HAP-1 (cell line): ENCODE measurements at regions not wholly inside any gene's neighbourhood (a gene's known extent, or its start where the extent isn't known, plus 50 kb on each side); places are given as distances from the start of the nearest gene placed in this dataset.

ENCODE experiments used
- DNase-seq, 2 experiments: peaks; one replicate each; pipeline ENCODE4 v3.0.0-alpha.2; 2016 to 2020; ENCODE audit warnings: low spot score in 2 of 2
- H3K27me3 ChIP-seq: fragments of 250-450 bp; sonication (Bioruptor Pico); 2 replicates; pipeline ENCODE4 v1.5.1; 2020; ENCODE audit warnings: low read depth, mild to moderate bottlenecking, moderate library complexity
- H3K36me3 ChIP-seq: fragments of 250-450 bp; sonication (Bioruptor Pico); replicated peaks from 2 replicates; pipeline ENCODE4 v1.5.1; 2020; ENCODE audit warnings: mild to moderate bottlenecking
- H3K4me1 ChIP-seq: fragments of 250-450 bp; sonication (Bioruptor Pico); 2 replicates; pipeline ENCODE4 v1.5.1; 2020; ENCODE audit warnings: mild to moderate bottlenecking
- H3K4me3 ChIP-seq: fragments of 250-450 bp; sonication (Bioruptor Pico); 2 replicates; pipeline ENCODE4 v1.5.1; 2020; ENCODE audit warnings: mild to moderate bottlenecking, moderate library complexity
- H3K9me3 ChIP-seq: fragments of 250-450 bp; sonication (Bioruptor Pico); 2 replicates; pipeline ENCODE4 v1.5.1; 2020; ENCODE audit warnings: mild to moderate bottlenecking, moderate library complexity
- in situ Hi-C: fragments of 300-500 bp; cut with MboI; formaldehyde crosslinking; loops from 3 replicates; pipeline ENCODE4 v1.14.3; 2020; ENCODE audit warnings: low sequenced_read_pairs, inconsistent platforms, mixed read lengths

DNA sequence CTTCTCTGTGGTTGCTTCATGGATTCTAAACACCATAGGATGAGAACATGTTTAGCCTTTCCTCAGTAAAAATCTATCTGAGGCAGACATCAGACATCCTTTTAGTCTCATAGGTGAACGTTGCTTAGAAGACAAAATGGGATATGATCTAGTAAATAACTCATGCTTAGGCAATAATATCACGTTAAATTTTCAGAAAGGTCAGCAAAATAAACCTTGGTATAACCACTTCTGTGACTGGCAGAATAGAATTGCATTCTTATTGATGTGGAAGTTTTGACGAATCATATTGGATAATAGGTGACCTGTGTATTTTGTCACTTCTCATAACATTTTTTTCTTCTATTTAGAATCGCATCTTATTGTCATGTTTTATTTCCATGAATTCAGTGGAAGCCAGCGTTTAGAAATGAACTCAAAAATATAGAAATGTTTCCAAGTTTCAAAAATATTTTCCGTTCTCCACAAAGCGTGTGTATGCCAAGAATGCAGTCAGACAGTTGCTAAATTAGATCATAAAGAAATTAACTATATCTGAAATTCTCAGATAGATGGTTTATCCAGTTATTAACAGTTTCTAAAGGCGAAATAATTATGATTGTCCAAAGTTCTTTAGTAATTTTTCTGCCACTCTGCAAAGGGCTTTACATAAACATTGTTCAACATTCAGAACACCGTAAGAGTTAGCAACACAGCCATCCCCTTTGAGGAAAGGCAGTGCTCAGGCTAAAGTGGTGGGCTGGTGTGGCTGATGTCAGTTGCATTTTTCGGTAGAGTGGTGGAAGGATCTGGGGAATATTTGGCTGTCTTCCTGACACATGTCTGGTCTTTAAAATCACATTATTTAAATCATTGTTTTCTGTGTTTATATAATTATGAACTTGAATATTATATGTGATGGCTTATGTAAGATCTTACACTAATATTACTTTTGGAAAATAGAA is 827.2 kb downstream of the MTRR start:
- H3K36me3 ChIP-seq: no peaks in the 10 kb centered on the region
- H3K27me3 ChIP-seq: no peaks in the 10 kb centered on the region
- DNase-seq: no peak
- H3K4me3 ChIP-seq: no peak overlapping the region
- H3K4me1 ChIP-seq: no peaks in the 10 kb centered on the region
- in situ Hi-C loops: no loop called here
- H3K9me3 ChIP-seq: no peaks in the 10 kb centered on the region

DNA sequence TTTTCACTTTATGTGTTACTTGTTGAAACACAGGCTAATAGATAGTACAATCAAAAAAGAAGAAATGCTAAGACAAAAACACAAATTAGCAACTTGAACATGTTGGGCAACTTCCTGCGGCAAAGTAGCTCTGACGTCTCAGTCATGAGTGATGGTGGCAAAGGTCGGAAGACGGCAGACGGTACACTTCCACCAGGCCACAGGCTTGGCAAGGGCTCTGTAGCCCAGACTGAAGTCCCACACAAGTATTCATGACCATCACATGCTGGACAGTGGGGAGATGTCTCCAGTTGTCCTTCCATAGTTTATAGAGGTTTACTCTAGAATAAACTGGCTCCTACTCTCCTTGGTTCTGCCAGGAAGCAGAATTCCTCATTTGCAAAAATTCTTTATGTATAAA is 831.3 kb downstream of the MTRR start:
- no peaks in the 10 kb centered on the region for H3K4me1 ChIP-seq
- H3K27me3 ChIP-seq: no peaks in the 10 kb centered on the region
- no peaks in the 10 kb centered on the region for H3K9me3 ChIP-seq
- no peak overlapping the region for H3K4me3 ChIP-seq
- in situ Hi-C loops: no loop called here
- H3K36me3 ChIP-seq: no peaks in the 10 kb centered on the region
- DNase-seq: no peak

DNA sequence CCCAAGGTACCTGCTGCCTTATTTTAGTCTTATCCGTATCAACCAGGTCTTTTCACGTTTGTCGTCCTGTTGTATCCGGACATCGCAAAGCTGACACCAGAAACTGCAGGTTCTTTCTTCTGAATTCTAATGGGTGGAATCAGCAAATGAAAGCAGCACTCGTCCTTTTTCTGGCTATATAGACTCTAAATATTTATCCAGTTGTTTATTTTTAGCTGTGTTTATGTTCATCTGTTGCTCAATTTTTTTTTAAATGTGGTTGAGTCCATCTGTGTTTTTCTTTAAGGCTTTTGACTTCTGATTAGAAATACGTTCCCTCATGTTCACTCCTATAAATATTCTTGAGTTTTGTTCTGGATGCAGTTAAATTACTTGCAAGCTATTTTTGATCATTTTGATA is 831.7 kb downstream of the MTRR start:
- Histone ChIP-seq H3K4me1 (no peaks in the 10 kb centered on the region), H3K4me3 (no peak overlapping the region), H3K9me3 (no peaks in the 10 kb centered on the region), H3K27me3 (no peaks in the 10 kb centered on the region), H3K36me3 (no peaks in the 10 kb centered on the region)
- in situ Hi-C loops: no loop called here
- DNase-seq: no peak

DNA sequence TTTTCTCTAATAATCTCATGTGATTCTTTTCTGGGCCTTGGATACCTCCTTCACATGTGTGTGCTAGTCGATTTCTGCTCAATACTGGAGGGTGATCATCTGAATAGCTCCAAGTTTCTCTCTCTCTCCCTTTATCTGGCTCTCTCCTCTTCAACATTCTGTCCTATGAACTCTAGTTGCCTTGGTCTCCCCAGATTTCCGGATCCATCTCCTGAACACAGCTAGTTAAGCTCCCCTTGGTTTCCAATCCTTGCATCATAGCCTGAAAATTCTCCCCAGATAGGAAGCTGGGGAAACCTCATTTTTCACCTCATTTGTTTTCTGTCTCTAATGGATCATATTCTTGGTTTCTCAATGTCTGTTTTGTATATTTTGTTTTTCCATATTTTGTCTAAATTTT is 832.3 kb downstream of the MTRR start:
- Histone ChIP-seq H3K36me3 (no peaks in the 10 kb centered on the region), H3K4me3 (no peak overlapping the region), H3K9me3 (no peaks in the 10 kb centered on the region), H3K4me1 (no peaks in the 10 kb centered on the region), H3K27me3 (no peaks in the 10 kb centered on the region)
- in situ Hi-C loops: no loop called here
- DNase-seq: no peak

DNA sequence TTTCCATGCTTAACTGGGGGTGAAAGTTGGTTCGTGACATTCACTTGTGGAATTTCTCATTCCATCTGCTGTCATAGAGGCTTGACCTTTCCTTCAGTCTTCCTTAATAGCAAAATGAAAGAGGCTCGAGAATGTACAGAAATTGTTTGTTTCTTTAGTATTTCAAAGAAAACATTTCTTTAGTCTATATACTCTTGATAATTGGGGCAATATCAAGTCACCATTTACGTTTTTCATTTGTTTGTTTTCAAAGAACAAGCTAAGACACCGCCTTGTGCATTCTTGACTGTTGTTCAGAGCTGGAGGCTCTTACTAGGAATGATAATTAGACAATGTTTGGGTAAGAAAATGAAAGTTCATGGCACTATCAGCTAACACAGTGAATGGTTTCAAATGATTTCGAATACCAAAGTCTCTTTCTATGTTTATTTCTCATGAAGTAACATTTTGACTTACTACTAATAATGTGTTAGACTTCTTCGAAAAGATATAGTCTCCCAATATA is 835.4 kb downstream of the SEMA5A start:
- DNase-seq: no peak
- Histone ChIP-seq H3K27me3 (no peaks in the 10 kb centered on the region), H3K36me3 (no peaks in the 10 kb centered on the region), H3K9me3 (no peaks in the 10 kb centered on the region), H3K4me1 (no peaks in the 10 kb centered on the region), H3K4me3 (no peak overlapping the region)
- in situ Hi-C loops: no loop called here

DNA sequence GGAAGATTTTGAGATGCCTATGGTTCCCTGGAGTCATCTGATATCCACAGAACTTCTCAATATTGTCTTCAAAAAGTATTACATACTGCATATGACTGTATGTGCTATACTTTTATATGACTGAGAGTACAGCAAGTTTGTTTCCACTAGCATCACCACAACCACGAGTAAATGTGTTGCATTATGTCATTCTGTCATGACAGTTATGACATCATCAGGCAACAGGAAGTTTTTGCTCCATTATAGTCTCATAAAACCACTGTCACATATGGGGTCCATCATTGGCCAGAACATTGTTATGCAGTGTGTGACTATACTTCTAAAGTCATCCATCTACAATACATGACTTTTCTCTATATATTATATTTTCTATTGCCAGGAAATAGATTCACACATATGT is 831.7 kb downstream of the SEMA5A start:
- H3K27me3 ChIP-seq: no peaks in the 10 kb centered on the region
- in situ Hi-C loops: no loop called here
- DNase-seq: no peak
- no peak overlapping the region for H3K4me3 ChIP-seq
- H3K36me3 ChIP-seq: no peaks in the 10 kb centered on the region
- H3K9me3 ChIP-seq: no peaks in the 10 kb centered on the region
- no peaks in the 10 kb centered on the region for H3K4me1 ChIP-seq

DNA sequence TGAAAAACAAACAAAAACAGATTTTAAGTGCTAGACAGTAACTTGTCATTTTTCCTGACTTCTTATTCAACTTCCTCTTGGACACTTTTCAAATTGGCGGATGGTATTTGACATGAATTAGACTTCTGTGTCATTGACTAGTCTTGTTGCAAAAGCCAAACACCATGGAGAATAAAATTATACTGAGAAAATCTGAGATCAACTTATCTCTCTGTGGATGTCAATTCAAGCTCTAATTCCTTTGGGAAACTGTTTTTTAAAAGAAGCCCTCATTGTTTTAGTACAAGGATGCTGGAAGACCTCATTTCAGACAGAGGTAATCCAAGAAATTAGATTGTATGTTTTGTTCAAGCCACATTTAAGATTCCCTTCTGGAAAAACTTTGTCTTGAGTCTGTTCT is 831.0 kb downstream of the SEMA5A start:
- no peaks in the 10 kb centered on the region for H3K27me3 ChIP-seq
- H3K4me3 ChIP-seq: no peak overlapping the region
- H3K9me3 ChIP-seq: no peaks in the 10 kb centered on the region
- H3K36me3 ChIP-seq: no peaks in the 10 kb centered on the region
- no peaks in the 10 kb centered on the region for H3K4me1 ChIP-seq
- in situ Hi-C loops: no loop called here
- DNase-seq: no peak

DNA sequence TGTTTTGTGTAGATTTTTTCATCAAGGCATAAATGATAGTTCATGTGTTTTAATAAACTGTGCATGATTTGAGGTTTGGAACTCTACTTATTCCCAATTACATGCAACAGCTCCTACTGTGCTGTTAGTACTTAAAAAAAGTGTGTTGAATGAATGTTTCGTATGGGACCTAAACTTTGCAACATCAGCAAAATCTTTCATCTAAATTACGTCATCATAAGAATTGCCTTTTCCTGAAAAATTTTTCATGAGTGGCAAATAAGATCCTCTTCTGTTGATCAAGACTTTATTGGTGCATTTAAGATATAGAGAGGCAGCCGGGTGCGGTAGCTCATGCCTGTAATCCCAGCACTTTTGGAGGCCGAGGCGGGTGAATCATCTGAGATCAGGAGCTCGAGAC is 826.1 kb downstream of the SEMA5A start:
- Histone ChIP-seq H3K4me3 (no peak overlapping the region), H3K9me3 (no peaks in the 10 kb centered on the region; the same call in 1 of the 2 replicates), H3K36me3 (no peaks in the 10 kb centered on the region), H3K27me3 (no peaks in the 10 kb centered on the region), H3K4me1 (no peaks in the 10 kb centered on the region)
- DNase-seq: no peak
- in situ Hi-C loops: no loop called here

DNA sequence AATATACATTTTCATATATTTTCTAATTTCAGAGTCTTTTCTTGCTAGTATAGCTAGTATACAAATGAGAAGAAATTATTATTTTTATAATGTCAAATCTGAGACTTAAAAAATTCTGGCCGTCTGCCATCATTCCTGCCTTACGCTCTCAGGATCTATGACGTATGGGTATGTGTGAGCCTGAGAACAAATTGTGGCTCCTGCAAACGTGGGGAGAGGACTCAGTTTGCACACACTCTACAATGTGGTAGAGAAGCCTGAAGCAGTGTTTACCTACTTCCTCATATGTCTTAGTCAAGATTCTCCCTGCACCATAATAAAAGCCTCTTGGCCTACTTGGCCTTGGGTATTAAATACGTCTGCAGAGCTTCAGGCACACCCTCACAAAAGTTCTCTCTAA is 825.4 kb downstream of the SEMA5A start:
- H3K4me1 ChIP-seq: no peaks in the 10 kb centered on the region
- H3K9me3 ChIP-seq: no peaks in the 10 kb centered on the region; the same call in 1 of the 2 replicates
- no peak for DNase-seq
- no peaks in the 10 kb centered on the region for H3K36me3 ChIP-seq
- no peaks in the 10 kb centered on the region for H3K27me3 ChIP-seq
- in situ Hi-C loops: no loop called here
- no peak overlapping the region for H3K4me3 ChIP-seq

DNA sequence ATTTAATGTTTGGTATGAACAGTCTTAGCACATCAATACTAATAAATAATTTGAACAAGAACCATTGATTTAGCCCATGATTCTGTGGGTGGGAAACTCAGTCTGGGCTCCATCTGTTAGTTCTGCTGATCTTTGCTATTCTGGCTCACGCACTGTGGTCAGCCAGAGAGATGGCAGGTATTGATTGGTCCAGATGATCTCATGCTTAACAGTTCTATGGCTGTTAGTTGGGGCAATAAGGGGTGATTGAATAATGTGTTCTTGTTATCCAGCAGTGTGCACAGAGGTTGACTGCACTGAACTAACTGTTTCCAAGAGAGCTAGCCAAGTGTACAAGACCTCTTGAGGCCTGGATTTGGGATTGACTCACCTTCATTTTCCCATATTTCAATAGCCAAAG is 824.3 kb downstream of the SEMA5A start:
- H3K4me1 ChIP-seq: no peaks in the 10 kb centered on the region

DNA sequence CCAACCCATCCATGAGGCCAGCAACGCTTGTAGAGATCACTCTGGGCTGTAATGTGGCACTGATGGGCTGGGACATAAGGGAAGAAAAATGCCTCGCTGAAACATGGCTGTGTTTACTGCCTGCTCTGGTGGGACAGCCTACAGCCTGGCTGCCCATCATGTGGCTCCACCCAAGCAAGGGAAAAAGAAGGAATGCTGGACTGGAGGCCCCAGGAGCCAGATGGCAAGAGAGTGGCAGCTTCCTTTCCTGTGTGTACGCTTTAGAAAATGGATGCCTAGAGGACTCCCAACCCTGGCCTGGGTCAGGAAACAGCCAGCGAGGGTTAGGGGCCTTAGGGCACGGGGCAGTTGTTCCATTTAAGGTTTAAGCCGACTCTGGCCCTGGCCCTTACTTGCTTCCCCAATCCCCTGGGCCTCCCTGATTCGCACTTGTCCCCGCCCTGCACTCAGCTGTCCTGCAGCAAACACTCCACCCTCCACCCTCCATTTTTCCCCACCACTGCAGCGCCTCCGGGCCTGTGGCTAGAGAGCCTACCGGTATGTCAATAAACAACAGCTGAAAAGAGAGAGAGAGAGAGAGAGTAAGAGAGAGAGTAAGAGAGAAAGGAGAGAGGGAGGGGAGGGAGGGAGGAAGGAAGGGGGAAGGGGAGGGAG is 819.4 kb downstream of the SEMA5A start:
- Histone ChIP-seq H3K27me3 (no peaks in the 10 kb centered on the region), H3K9me3 (no peaks in the 10 kb centered on the region; the same call in 1 of the 2 replicates), H3K4me3 (no peak overlapping the region), H3K36me3 (no peaks in the 10 kb centered on the region), H3K4me1 (no peaks in the 10 kb centered on the region)
- no peak for DNase-seq
- in situ Hi-C loops: no loop called here

More for the DNA sequence above, 824.3 kb downstream of the SEMA5A start:
- no peaks in the 10 kb centered on the region for H3K36me3 ChIP-seq
- H3K4me3 ChIP-seq: no peak overlapping the region
- in situ Hi-C loops: no loop called here
- no peak for DNase-seq
- H3K9me3 ChIP-seq: no peaks in the 10 kb centered on the region; the same call in 1 of the 2 replicates
- H3K27me3 ChIP-seq: no peaks in the 10 kb centered on the region

DNA sequence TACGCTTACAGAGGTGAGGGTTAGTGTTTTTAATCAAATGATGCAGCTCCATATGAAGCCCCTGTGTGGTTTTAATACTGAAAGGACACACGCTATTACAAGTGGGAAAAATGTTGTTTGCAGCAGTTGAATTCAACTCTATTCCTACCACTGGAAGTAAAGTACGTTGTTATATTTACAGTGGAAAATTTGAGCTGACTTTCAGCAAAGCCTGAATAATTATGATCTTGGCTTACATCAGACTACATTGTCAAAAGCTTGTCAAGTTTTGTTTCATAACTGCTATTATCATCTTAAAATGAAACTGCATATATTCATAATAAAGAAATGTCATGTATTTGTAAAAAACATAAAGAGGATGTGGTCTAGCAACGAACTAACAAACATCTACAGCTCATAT is 818.5 kb downstream of the SEMA5A start:
- Histone ChIP-seq H3K9me3 (no peaks in the 10 kb centered on the region), H3K27me3 (no peaks in the 10 kb centered on the region), H3K4me1 (no peaks in the 10 kb centered on the region), H3K4me3 (no peak overlapping the region), H3K36me3 (no peaks in the 10 kb centered on the region)
- in situ Hi-C loops: no loop called here
- no peak for DNase-seq

DNA sequence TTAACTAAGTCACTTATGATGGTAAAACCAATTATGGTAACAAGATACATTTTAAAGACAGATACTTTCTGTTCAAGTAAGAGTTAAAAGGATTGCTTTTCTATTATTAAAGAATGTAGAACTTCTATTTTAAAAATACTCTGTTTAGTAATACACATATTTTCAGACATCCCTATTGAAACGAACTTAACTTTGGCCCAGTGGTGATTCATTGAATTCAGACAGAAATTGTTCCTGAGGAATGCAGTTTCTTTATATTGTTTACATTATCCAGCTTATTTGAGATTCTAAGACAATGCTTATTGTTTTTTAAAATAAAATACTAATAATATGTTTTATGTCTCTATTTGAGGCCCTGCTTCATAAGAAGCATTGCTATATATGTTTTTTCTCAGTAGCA is 816.4 kb downstream of the SEMA5A start:
- no peaks in the 10 kb centered on the region for H3K27me3 ChIP-seq
- no peaks in the 10 kb centered on the region for H3K9me3 ChIP-seq
- no peaks in the 10 kb centered on the region for H3K4me1 ChIP-seq
- no peak overlapping the region for H3K4me3 ChIP-seq
- H3K36me3 ChIP-seq: no peaks in the 10 kb centered on the region
- in situ Hi-C loops: no loop called here
- DNase-seq: no peak

DNA sequence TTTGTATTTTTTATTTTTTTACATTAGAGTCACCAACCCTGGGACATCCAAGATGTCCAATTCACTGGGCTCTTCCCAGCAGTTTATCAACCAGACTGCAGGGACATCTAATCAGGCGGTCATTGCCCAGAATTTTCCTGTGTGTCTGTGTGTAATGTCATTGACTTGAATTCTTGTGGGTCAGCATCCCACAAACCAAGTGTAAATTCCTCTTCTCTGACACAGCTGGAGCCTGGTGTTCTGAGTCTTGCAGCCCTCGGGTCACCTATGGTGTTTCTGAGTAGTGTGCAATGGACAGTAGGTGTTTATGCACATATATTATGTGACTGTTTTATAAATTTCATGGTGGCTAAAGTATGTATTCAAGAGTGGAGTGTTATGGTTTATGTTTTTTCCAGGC is 815.7 kb downstream of the SEMA5A start:
- H3K9me3 ChIP-seq: no peaks in the 10 kb centered on the region
- no peaks in the 10 kb centered on the region for H3K36me3 ChIP-seq
- H3K4me1 ChIP-seq: no peaks in the 10 kb centered on the region
- in situ Hi-C loops: no loop called here
- DNase-seq: no peak
- H3K27me3 ChIP-seq: no peaks in the 10 kb centered on the region
- H3K4me3 ChIP-seq: no peak overlapping the region
